ENCODE measurements at regions not wholly inside any gene's neighbourhood (a gene's known extent, or its start where the extent isn't known, plus 50 kb on each side); places are given as distances from the start of the nearest gene placed in this dataset.

GRCh38 chr3:106731230-106731629 is 646.0 kb upstream of the CCDC54 start:
- WGBS, 2 experiments (ENCODE audit: insufficient coverage in 2 of 2): 100% methylated on average over 1 of the region's 2 CpGs; no CpG with 5 or more reads in 1 of the 2 experiments
- Histone ChIP-seq H3K36me3 (ENCODE audit: control insufficient read depth, insufficient read depth, low read length) (no peaks in the 10 kb centered on the region), H3K9me3 (ENCODE audit: control insufficient read depth, low read length) (no peaks in the 10 kb centered on the region), H3K27ac (ENCODE audit: low read depth, low read length, severe bottlenecking) (no peak overlapping the region), H3K4me1 (ENCODE audit: control insufficient read depth, insufficient read depth, low read length, poor library complexity, severe bottlenecking) (peaks cover 9% of the 10 kb centered on the region), H3K4me3 (ENCODE audit: extremely low read depth, insufficient read depth, low read length, poor library complexity, severe bottlenecking) (no peak overlapping the region)

- H3K4me1 ChIP-seq (ENCODE audit: control insufficient read depth, insufficient read depth, low read length, poor library complexity, severe bottlenecking): no peaks in the 10 kb centered on the region
- H3K4me3 ChIP-seq (ENCODE audit: extremely low read depth, insufficient read depth, low read length, poor library complexity, severe bottlenecking): no peak overlapping the region
- H3K36me3 ChIP-seq (ENCODE audit: control insufficient read depth, insufficient read depth, low read length): no peaks in the 10 kb centered on the region
- WGBS, 2 experiments (ENCODE audit: insufficient coverage in 2 of 2): no CpG with 5 or more reads among the region's 1 CpG
- no peaks in the 10 kb centered on the region for H3K9me3 ChIP-seq (ENCODE audit: control insufficient read depth, low read length)
- H3K27ac ChIP-seq (ENCODE audit: low read depth, low read length, severe bottlenecking): no peak overlapping the region
These were observed 642.5 kb upstream of the CCDC54 start for GRCh38 chr3:106734712-106735111.

DNA sequence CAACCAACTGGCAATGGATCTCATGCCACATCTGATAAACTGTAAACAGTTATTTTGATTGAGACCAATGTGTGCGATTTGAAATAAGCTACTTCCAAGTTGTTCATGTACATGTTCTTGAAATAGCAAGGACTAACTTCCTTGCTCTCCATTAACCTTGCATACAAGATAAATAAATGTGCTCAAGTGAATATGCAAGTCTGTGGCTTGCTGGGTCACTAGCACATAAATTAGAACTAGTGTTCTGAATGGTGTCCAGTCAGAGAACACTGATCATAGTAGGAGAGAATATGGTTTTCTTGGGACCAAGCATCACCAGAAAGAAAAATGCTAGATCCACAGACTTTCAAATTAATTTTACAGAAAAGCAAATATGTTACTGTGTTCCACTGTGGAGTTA is 640.0 kb upstream of the CCDC54 start:
- no CpG with 5 or more reads among the region's 1 CpG for WGBS, 2 experiments (ENCODE audit: insufficient coverage in 2 of 2)
- Histone ChIP-seq H3K4me1 (ENCODE audit: control insufficient read depth, insufficient read depth, low read length, poor library complexity, severe bottlenecking) (no peaks in the 10 kb centered on the region), H3K27ac (ENCODE audit: low read depth, low read length, severe bottlenecking) (no peak overlapping the region), H3K36me3 (ENCODE audit: control insufficient read depth, insufficient read depth, low read length) (no peaks in the 10 kb centered on the region), H3K9me3 (ENCODE audit: control insufficient read depth, low read length) (no peaks in the 10 kb centered on the region), H3K4me3 (ENCODE audit: extremely low read depth, insufficient read depth, low read length, poor library complexity, severe bottlenecking) (no peak overlapping the region)

- Histone ChIP-seq H3K4me1 (ENCODE audit: control insufficient read depth, insufficient read depth, low read length, poor library complexity, severe bottlenecking) (no peaks in the 10 kb centered on the region), H3K4me3 (ENCODE audit: extremely low read depth, insufficient read depth, low read length, poor library complexity, severe bottlenecking) (no peak overlapping the region), H3K9me3 (ENCODE audit: control insufficient read depth, low read length) (no peaks in the 10 kb centered on the region), H3K27ac (ENCODE audit: low read depth, low read length, severe bottlenecking) (no peak overlapping the region), H3K36me3 (ENCODE audit: control insufficient read depth, insufficient read depth, low read length) (no peaks in the 10 kb centered on the region)
- 86% methylated on average over 1 of the region's 1 CpG; no CpG with 5 or more reads in 1 of the 2 experiments for WGBS, 2 experiments (ENCODE audit: insufficient coverage in 2 of 2)
These were observed 637.1 kb upstream of the CCDC54 start for GRCh38 chr3:106740116-106740515.

DNA sequence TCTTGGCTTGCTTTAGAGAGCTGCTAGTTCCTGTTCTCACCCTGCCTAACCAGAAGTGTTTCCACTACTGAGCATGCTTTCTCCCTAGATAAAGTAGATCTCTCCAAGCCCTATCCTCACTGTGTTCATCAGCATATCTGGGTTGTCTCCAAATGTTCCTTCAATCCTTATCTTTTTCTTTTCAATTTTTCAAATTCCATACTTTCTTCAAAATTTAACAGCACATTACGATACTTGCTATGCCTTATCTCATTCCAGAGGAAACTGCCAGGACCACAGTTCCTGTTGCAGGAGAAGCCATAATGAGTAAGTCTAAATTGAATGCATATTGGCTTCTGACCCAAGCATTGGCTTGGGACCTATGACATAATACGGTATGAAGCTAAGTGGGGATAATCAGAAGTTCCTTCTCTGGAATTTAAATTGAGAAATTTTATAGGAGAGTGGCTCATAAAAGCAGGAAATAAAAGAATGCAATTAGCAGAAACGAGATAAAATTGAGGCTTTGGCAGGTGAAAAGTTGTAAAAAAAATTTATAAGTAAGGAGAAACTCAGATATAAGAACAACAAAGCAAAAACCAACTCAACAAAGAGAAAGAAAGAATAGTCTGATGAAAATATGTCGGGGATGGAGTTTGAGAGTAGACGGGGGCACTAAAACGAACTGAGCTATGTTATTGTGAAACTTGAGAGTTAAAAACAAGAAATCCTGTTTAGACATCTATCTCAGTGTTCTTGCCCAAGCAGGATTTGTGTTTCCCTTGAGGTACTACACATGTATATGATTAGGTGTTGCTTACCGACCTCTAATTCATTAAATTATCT is 631.7 kb upstream of the CCDC54 start:
- no peak overlapping the region for H3K4me3 ChIP-seq (ENCODE audit: extremely low read depth, insufficient read depth, low read length, poor library complexity, severe bottlenecking)

DNA sequence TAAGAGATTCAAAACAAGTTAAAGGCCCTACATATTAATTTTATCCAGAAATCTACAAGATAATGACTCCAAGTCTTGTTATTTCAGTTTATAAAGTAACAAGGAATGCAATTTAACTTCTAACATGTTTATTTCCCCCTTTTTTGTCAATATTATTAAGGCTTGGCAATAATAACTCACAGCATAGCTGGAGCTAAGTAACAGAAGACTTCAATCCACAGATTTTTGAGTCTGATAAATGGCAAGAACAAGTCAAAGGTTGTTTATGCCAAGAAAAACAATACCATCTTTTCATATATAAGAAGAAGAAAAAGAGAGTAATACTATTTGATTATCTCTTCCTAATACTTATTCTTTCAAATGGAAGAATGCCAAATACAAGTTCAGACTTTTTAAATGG is 631.0 kb upstream of the CCDC54 start:
- Histone ChIP-seq H3K4me1 (ENCODE audit: control insufficient read depth, insufficient read depth, low read length, poor library complexity, severe bottlenecking) (no peaks in the 10 kb centered on the region), H3K36me3 (ENCODE audit: control insufficient read depth, insufficient read depth, low read length) (no peaks in the 10 kb centered on the region), H3K9me3 (ENCODE audit: control insufficient read depth, low read length) (no peaks in the 10 kb centered on the region), H3K4me3 (ENCODE audit: extremely low read depth, insufficient read depth, low read length, poor library complexity, severe bottlenecking) (no peak overlapping the region), H3K27ac (ENCODE audit: low read depth, low read length, severe bottlenecking) (no peak overlapping the region)

More for the DNA sequence above, 631.7 kb upstream of the CCDC54 start:
- peak overlapping the region; percentile 12 for H3K27ac ChIP-seq (ENCODE audit: low read depth, low read length, severe bottlenecking)
- WGBS, 2 experiments (ENCODE audit: insufficient coverage in 2 of 2): 97 to 100% methylated on average over 2 to 4 of the region's 7 CpGs
- H3K36me3 ChIP-seq (ENCODE audit: control insufficient read depth, insufficient read depth, low read length): no peaks in the 10 kb centered on the region
- no peaks in the 10 kb centered on the region for H3K9me3 ChIP-seq (ENCODE audit: control insufficient read depth, low read length)
- no peaks in the 10 kb centered on the region for H3K4me1 ChIP-seq (ENCODE audit: control insufficient read depth, insufficient read depth, low read length, poor library complexity, severe bottlenecking)

- no peaks in the 10 kb centered on the region for H3K4me1 ChIP-seq (ENCODE audit: control insufficient read depth, insufficient read depth, low read length, poor library complexity, severe bottlenecking)
- 74 to 76% methylated on average over 5 of the region's 8 CpGs for WGBS, 2 experiments (ENCODE audit: insufficient coverage in 2 of 2)
- H3K27ac ChIP-seq (ENCODE audit: low read depth, low read length, severe bottlenecking): no peak overlapping the region
- H3K36me3 ChIP-seq (ENCODE audit: control insufficient read depth, insufficient read depth, low read length): no peaks in the 10 kb centered on the region
- no peak overlapping the region for H3K4me3 ChIP-seq (ENCODE audit: extremely low read depth, insufficient read depth, low read length, poor library complexity, severe bottlenecking)
- no peaks in the 10 kb centered on the region for H3K9me3 ChIP-seq (ENCODE audit: control insufficient read depth, low read length)
These were observed 628.6 kb upstream of the CCDC54 start for GRCh38 chr3:106748472-106749262.

DNA sequence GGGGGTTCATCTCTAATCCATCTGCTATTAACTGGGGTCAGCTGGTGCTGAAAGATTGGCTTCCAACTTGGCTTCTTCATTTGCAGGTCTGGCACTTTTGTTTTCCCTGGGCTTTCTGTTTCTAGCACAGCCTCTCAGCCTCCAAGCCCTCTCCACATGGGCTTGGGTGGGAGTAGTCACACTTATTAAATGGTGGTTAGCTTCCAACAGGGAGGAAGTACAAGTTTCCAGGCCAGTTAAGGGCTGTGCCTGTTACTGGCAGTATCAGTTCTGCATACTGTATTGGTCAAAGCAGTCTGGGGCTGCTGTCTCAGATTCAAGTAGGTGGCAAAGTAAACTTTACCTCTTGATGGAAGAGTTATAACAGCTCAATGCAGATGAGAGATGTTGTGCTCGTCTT is 627.1 kb upstream of the CCDC54 start:
- H3K9me3 ChIP-seq (ENCODE audit: control insufficient read depth, low read length): peaks cover 1% of the 10 kb centered on the region
- no peaks in the 10 kb centered on the region for H3K36me3 ChIP-seq (ENCODE audit: control insufficient read depth, insufficient read depth, low read length)
- WGBS, 2 experiments (ENCODE audit: insufficient coverage in 2 of 2): no CpG with 5 or more reads among the region's 1 CpG
- H3K27ac ChIP-seq (ENCODE audit: low read depth, low read length, severe bottlenecking): no peak overlapping the region
- no peak overlapping the region for H3K4me3 ChIP-seq (ENCODE audit: extremely low read depth, insufficient read depth, low read length, poor library complexity, severe bottlenecking)
- H3K4me1 ChIP-seq (ENCODE audit: control insufficient read depth, insufficient read depth, low read length, poor library complexity, severe bottlenecking): no peaks in the 10 kb centered on the region

GRCh38 chr3:106755336-106755735 is 621.9 kb upstream of the CCDC54 start:
- Histone ChIP-seq H3K4me1 (ENCODE audit: control insufficient read depth, insufficient read depth, low read length, poor library complexity, severe bottlenecking) (no peaks in the 10 kb centered on the region), H3K4me3 (ENCODE audit: extremely low read depth, insufficient read depth, low read length, poor library complexity, severe bottlenecking) (no peak overlapping the region), H3K36me3 (ENCODE audit: control insufficient read depth, insufficient read depth, low read length) (no peaks in the 10 kb centered on the region), H3K9me3 (ENCODE audit: control insufficient read depth, low read length) (peaks cover 5% of the 10 kb centered on the region), H3K27ac (ENCODE audit: low read depth, low read length, severe bottlenecking) (no peak overlapping the region)
- WGBS, 2 experiments (ENCODE audit: insufficient coverage in 2 of 2): 100% methylated on average over 1 of the region's 2 CpGs

DNA sequence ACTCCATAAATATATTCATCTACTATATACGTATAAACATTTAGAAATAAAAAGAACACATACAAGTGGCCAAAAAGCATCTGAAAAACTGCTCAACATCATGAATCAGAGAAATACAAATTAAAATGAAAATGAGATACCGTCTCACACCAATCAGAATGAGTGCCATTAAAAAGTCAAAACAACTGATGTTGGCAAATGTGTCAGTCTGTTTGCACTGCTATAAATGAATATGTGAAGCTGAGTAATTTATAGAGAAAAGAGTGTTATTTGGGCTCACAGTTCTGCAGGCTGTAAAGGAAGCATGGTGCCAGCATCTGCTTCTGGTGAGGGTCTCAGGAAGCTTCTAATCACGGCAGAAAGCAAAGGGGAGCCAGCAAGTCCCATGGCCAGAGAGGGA is 620.3 kb upstream of the CCDC54 start:
- H3K4me1 ChIP-seq (ENCODE audit: control insufficient read depth, insufficient read depth, low read length, poor library complexity, severe bottlenecking): no peaks in the 10 kb centered on the region
- no peaks in the 10 kb centered on the region for H3K36me3 ChIP-seq (ENCODE audit: control insufficient read depth, insufficient read depth, low read length)
- peaks cover 5% of the 10 kb centered on the region for H3K9me3 ChIP-seq (ENCODE audit: control insufficient read depth, low read length)
- no peak overlapping the region for H3K4me3 ChIP-seq (ENCODE audit: extremely low read depth, insufficient read depth, low read length, poor library complexity, severe bottlenecking)
- 83 to 100% methylated on average over 1 of the region's 3 CpGs for WGBS, 2 experiments (ENCODE audit: insufficient coverage in 2 of 2)
- H3K27ac ChIP-seq (ENCODE audit: low read depth, low read length, severe bottlenecking): no peak overlapping the region

GRCh38 chr3:106758459-106758858 is 618.8 kb upstream of the CCDC54 start:
- WGBS, 2 experiments (ENCODE audit: insufficient coverage in 2 of 2): no CpG with 5 or more reads among the region's 2 CpGs
- no peaks in the 10 kb centered on the region for H3K4me1 ChIP-seq (ENCODE audit: control insufficient read depth, insufficient read depth, low read length, poor library complexity, severe bottlenecking)
- H3K4me3 ChIP-seq (ENCODE audit: extremely low read depth, insufficient read depth, low read length, poor library complexity, severe bottlenecking): no peak overlapping the region

More at GRCh38 chr3:106758459-106758858, 618.8 kb upstream of the CCDC54 start:
- Histone ChIP-seq H3K36me3 (ENCODE audit: control insufficient read depth, insufficient read depth, low read length) (no peaks in the 10 kb centered on the region), H3K27ac (ENCODE audit: low read depth, low read length, severe bottlenecking) (no peak overlapping the region), H3K9me3 (ENCODE audit: control insufficient read depth, low read length) (peaks cover 5% of the 10 kb centered on the region)
